NCI-H526 (cell line): ENCODE measurements at regions not wholly inside any gene's neighbourhood (a gene's known extent, or its start where the extent isn't known, plus 50 kb on each side); places are given as distances from the start of the nearest gene placed in this dataset.

Experiments used
- DNase-seq, 2 experiments: peaks; one replicate each; lab custom pipeline; 2025; lab: John Stamatoyannopoulos, UW

DNA sequence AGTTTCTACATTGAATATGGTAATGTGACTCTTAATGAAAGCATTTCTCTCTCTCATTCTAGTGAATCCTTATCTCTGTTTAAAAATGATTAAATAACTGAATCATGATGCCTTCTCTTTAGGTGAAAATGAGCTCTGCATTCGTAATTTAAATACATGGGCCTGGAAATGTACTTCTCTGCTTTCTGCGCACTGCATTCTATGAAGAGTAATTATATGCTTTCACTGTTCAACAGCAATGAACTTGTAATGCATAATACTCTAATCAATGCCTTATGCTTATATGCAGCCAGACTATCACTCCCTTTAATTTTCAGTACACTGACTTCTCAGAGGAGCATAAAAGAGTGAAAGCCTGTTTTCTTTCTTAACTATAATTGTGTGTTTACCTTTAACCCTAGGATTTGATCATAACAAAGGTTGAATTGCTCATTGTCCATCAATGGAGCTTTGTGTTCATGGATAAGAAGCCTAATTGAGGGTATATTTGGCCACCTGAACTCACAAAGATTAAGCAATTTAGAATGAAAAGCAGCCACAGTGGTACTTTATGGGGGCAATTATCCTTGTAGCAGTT, 330.8 kb upstream of the PDZRN3 start:
- no peak for DNase-seq

GRCh38 chr3:73954506-73954905, 329.8 kb upstream of the PDZRN3 start:
- DNase-seq: no peak

GRCh38 chr3:73952781-73953180, 328.0 kb upstream of the PDZRN3 start:
- DNase-seq: no peak

DNA sequence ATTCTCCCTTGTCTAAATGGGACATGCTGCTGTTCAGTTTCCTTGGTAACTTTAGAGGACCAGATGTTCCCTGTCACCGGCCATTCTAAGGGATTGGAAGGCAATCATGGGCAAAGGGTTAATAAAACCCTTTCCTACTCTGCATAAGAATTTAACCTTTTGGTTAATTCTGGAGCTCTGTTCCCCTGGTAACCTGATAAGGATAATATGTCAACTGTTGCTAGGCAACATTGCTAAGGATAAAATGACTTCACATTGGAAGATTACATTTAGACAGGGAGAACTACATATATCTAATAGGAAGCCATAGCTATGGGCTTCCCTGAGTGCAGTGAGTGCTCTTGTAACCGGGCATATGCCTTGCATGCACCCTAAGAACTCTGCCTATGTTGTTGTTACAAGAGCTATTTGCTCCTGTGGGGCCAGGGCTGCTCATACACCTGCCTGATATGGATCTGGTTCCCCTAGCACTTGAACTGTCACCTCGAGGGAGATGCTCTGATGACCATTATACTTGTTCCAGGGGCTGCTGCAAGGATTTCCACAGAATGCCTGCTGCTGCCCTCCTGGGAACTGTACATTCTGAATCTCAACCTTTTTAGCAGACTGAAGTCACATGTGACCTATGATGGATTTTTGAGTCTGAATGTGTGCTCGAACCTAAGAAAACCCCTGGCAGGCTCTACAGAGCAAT, 326.3 kb upstream of the PDZRN3 start:
- no peak for DNase-seq

GRCh38 chr3:73945541-73945940, 320.8 kb upstream of the PDZRN3 start:
- DNase-seq: no peak

- no peak for DNase-seq
Measured at GRCh38 chr3:73939985-73940384, 315.2 kb upstream of the PDZRN3 start.

GRCh38 chr3:73933585-73933984, 308.8 kb upstream of the PDZRN3 start:
- no peak for DNase-seq

DNA sequence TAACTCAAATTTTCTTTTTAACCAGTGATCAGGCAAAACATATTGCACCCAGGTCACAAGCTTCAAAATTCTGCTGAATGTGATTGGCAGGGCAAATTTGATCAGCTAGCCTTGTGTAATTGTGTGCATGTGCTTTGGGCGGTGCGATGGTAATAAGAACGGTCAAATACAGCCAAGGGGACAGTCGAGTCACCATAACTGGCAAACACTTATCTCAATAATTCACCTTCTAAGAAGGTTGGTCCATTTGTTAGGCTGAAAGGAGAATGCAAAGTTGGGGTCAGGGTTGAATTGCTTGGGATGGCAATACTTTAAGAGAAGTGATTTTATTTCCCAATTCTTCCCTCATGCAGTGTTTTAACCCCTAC, 302.4 kb upstream of the PDZRN3 start:
- no peak for DNase-seq

DNA sequence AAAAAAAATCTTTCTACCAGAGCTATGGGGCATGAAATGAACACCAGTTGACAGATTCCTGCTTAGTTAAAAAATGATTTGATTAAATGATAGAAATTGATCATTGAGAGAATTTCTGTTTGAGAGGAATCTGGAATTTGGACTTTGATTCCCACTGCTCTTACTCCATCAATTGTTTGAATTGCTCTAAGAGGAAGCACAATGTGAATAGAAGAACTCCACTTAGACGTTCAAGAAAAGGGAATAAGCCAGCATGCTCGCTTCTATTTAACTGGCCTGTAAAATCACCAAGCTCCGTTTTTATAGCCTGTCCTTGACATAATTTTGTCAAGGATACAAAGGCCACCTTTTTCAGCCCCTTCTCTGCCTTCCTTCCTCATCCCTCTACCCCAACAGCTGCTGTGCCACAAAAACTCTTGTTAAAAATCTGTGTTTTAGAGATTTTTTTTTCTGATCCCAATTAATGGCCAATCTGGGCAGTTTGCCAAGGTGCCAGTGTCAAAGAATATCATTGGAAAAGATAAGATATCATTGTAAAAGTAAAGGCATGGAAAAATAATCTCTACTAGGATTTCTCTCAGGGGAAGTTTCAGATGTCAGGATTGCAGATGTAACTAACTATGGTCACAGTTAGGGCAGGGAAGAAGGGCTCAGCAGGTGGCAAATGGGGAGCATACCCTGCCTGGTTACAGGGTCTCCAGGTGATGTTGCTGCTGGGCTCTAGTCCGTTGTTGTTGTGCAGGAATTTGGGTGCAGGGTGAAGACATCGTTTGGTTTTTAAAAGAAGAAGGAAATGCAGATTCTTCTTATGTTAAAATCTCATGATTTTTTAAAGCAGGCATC, 301.8 kb upstream of the PDZRN3 start:
- no peak for DNase-seq

DNA sequence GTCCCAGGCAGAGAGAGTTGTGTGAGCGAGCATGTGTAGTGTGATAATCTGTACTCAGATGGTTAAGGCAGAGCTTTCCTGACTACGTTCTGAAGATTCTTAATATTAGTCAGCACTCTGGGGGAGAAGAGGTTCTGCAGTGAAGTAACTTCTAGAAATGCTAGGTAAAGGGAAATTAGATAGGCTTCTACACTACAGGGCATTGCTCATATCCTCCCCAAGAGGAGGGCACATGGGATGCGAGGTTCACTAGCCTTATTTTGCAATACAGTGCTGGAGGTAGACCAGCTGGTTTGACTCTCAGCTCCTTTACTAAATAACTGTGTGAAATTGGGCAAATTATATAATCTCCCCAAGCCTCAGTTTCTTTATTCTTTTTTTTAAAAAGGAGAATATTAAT, 300.3 kb upstream of the PDZRN3 start:
- no peak for DNase-seq

DNA sequence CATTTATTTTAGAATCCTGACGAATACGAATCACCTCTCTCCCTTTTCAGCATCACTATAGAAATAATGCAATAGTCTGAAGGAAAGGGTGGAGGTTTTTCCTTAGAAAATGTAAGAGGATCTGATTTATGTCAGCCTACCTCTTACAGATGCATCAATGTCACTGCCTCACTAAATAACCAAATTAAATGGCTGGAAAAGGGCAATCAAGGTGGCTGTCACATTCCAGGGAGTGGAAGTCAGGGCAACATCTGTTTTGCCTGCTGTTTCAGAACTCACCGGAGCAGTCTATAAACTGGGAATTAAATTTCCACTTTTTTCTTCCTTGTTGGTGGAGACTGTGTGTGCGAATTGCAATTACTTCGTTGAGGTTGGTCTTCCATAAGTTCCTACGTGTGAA, 299.3 kb upstream of the PDZRN3 start:
- DNase-seq: no peak

DNA sequence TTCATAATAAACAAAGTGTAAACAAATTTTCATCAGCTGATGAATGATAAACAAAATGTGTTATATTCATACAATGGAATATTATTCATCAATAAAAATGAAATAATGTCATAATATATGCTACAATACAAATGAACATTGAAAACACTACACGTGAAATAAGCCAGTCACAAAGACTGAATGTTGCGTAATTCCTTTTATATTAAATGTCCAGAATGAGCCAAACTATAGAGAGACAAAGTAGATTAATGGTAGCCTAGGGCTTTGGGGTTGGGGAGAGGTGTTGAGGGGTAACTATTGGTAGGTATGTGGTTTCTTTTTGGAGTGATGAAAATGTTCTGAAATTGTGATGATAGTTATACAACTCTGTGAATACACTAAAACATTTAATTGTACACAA, 292.9 kb upstream of the PDZRN3 start:
- no peak for DNase-seq

- DNase-seq: no peak
Measured at GRCh38 chr3:73915886-73916285, 291.1 kb upstream of the PDZRN3 start.

- DNase-seq: no peak
Measured at GRCh38 chr3:73908218-73908617, 283.5 kb upstream of the PDZRN3 start.

GRCh38 chr3:73901686-73902085, 276.9 kb upstream of the PDZRN3 start:
- no peak for DNase-seq

GRCh38 chr3:73894474-73895213, 269.9 kb upstream of the PDZRN3 start:
- no peak for DNase-seq

DNA sequence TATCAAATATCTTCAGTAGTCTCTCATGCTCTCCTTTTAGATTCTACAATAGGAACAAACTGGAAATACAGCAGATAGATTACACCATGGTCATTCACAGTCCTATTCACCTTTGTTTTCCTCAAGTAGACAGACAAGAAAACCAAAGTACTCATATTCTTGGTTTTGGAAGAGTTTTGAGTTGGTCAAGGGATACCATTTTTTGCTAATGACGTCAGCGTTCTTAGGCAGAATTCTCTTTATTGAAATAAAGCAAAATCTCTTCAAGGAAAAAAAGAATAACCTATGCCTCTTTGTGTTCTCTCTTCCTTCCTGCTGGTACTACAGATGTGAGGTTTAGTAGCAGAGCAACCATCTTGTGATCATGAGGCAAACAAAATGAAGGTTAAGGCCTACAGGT, 268.3 kb upstream of the PDZRN3 start:
- no peak for DNase-seq

DNA sequence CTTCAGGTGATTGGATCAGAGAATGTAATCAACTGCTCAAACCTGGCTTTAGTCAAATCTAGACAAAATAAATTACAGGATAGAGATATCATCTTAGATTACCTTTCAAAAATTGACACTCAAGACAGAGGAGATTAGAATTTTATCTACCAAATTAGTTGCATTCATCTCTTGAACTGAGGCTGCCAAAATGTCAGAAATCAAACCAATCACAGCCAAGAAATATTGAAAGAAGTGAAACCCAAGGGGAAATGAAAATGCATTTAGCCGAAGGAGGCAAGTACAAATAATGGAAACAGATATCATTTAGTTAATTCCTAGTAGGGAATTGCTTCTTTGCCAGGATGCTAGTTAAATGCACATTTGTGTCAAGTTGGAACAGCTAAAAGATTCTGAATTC, 261.1 kb upstream of the PDZRN3 start:
- DNase-seq: no peak

- no peak for DNase-seq
Measured at GRCh38 chr3:73884361-73884760, 259.6 kb upstream of the PDZRN3 start.

GRCh38 chr3:73883497-73883896, 258.8 kb upstream of the PDZRN3 start:
- DNase-seq: peak in 1 of 2 experiments; percentile 1

DNA sequence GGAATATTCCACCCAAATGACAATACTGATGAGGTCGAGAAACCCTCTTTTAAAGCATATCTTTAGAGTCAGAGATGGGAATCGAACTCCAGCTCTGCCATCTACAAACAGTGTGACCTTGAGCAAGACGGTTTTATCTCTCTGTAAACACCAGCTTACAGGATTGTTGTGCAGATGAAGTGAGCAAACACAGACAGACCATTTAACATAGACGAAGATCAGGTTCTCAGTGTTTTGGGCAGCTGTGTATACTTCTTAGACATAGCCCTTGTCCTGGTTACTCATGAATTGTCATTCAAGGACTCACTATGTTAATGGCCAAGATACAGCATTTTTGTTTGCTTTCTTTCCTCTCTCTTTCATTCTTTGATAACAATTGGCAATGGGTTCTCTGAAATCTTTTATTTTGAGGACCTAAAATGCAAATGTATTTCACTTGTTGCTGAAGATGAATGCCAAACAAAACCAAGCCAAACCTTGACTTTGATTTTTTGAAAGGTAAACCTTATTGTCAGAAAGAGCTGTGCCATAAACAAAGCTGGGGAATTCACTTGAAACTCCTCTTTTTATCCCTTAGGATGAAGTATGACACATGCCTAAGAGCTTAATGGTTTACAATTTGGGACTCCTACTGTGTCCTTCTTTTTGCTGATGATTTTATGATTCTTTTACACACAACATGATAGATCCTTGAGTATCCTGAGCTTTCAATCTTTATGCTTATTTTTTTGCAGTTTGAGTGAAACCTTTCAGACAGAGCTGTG, 250.0 kb upstream of the PDZRN3 start:
- no peak for DNase-seq

GRCh38 chr3:73874161-73874560, 249.4 kb upstream of the PDZRN3 start:
- DNase-seq: no peak
